Fibroblast of villous mesenchyme (primary cell): ENCODE measurements at regions not wholly inside any gene's neighbourhood (a gene's known extent, or its start where the extent isn't known, plus 50 kb on each side); places are given as distances from the start of the nearest gene placed in this dataset.
"Not testable (repeated sequence)": the region's sequence is repeated elsewhere in the genome, so short reads cannot be mapped to it uniquely, and the experiment has no call there.

ENCODE experiments used
- DNase-seq: peaks from one replicate; pipeline ENCODE4 v3.0.0-alpha.2; 2010; ENCODE audit warnings: low read depth
- H3K4me3 ChIP-seq: 2 replicates; pipeline ENCODE4 v1.5.1; 2011; ENCODE audit warnings: low read depth, mild to moderate bottlenecking, low read length
- TF ChIP-seq, protein P1 (sequence below): IDR thresholded peaks from 2 replicates; pipeline ENCODE4 v1.5.1; 2012; ENCODE audit warnings: low read depth, mild to moderate bottlenecking, low read length; ENCODE audit not compliant: insufficient read depth

DNA sequence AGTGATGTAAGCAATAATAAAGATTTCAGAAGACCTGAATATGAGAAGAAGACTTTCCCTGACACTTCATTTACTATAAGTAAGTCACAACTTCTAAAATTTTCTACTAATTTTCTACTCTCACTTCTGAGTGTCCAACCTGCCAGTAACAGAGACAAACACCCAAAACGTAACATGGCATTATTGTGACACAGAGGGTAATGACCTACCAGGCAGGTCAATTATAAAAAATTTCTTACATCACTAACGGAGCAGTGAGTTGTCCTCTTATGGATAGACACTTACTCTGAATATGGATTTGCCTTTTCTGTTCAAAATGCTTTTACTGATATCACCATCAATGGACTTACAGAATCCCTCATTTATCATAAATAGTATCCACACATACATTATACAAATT, 405.9 kb upstream of the MAGEB16 start:
- TF ChIP-seq, protein P1, sequence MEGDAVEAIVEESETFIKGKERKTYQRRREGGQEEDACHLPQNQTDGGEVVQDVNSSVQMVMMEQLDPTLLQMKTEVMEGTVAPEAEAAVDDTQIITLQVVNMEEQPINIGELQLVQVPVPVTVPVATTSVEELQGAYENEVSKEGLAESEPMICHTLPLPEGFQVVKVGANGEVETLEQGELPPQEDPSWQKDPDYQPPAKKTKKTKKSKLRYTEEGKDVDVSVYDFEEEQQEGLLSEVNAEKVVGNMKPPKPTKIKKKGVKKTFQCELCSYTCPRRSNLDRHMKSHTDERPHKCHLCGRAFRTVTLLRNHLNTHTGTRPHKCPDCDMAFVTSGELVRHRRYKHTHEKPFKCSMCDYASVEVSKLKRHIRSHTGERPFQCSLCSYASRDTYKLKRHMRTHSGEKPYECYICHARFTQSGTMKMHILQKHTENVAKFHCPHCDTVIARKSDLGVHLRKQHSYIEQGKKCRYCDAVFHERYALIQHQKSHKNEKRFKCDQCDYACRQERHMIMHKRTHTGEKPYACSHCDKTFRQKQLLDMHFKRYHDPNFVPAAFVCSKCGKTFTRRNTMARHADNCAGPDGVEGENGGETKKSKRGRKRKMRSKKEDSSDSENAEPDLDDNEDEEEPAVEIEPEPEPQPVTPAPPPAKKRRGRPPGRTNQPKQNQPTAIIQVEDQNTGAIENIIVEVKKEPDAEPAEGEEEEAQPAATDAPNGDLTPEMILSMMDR: no peak
- H3K4me3 ChIP-seq: no peak overlapping the region
- no peak for DNase-seq

GRCh38 chrX:35406386-35406785, 391.8 kb upstream of the MAGEB16 start:
- TF ChIP-seq, protein P1: no peak
- DNase-seq: no peak
- no peak overlapping the region for H3K4me3 ChIP-seq

DNA sequence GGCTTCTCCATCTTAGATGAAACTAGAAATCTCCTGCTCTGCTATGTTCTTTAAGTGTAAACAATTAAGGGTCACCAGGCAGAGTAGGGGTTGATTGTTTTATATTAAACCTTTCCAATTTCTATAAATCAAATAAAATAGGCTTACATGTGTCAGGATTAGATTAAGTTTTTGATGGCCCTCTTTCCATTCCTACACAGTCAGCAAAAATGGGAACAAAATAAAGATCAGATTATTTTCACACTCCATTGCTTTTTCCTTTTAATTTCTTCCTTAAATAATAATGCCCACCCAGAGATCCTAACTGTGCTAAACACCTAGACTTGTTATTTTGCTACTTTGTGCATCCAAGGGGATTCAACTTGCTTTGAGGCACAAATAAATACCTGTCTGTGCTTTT, 381.4 kb upstream of the MAGEB16 start:
- TF ChIP-seq, protein P1: no peak
- no peak for DNase-seq
- H3K4me3 ChIP-seq: no peak overlapping the region

GRCh38 chrX:35432056-35432455, 366.1 kb upstream of the MAGEB16 start:
- TF ChIP-seq, protein P1: no peak
- no peak for DNase-seq
- no peak overlapping the region for H3K4me3 ChIP-seq

GRCh38 chrX:35439034-35439660, 359.0 kb upstream of the MAGEB16 start:
- no peak for DNase-seq
- TF ChIP-seq, protein P1: no peak
- H3K4me3 ChIP-seq: no peak overlapping the region

- DNase-seq: no peak
- no peak overlapping the region for H3K4me3 ChIP-seq
- TF ChIP-seq, protein P1: no peak
These were observed 358.4 kb upstream of the MAGEB16 start for GRCh38 chrX:35439692-35440091.

DNA sequence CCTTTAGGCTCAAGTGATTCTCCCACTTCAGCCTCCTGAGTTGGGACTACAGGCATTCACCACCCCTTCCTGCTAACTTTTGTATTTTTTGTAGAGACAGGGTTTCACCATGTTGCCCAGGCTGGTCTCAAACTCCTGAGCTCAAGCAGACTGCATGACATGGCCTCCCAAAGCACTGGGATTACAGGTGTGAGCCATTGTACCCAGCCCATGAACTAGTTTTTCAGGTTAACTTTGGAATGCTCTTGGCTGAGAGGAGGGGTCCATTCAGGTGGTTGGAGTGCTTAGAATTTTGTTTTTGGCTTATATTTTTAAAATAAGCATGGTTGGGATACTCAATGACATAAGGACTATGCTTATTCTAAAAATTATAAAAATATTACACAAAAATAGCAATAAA, 355.7 kb upstream of the MAGEB16 start:
- no peak overlapping the region for H3K4me3 ChIP-seq
- DNase-seq: no peak
- TF ChIP-seq, protein P1: no peak

DNA sequence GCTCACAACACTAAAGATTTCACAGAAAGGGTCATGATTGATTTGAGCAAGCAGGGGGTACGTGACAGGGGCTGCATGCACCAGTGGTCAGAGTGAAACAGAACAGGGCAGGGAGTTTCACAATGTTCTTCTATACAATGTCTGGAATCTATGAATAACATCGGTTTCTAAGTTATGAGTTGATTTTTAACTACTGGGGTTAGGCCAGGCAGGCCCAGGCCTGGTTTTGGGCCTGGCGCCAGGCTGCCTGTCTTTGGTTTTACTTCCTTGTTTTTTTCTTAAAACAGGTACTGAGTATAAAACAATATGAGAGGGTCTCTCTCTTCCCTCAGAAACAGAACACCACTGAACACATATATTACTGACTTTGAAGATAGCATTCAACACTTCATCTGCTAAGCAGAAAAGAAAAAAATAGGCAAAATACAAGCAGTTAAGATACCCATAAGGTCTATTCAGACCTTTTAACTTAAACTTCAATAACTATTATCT, 355.0 kb upstream of the MAGEB16 start:
- not testable (repeated sequence) for DNase-seq

More for the DNA sequence above, 355.0 kb upstream of the MAGEB16 start:
- not testable (repeated sequence) for H3K4me3 ChIP-seq
